Esophagus squamous epithelium (tissue), 5 donors: ENCODE measurements at regions not wholly inside any gene's neighbourhood (a gene's known extent, or its start where the extent isn't known, plus 50 kb on each side); places are given as distances from the start of the nearest gene placed in this dataset.
A peak's percentile ranks its signal among the peaks of the same experiment; 100 is the strongest.

Experiments
- DNase-seq: peaks from one replicate; lab custom pipeline; 2025; lab: John Stamatoyannopoulos, UW
- H3K27ac ChIP-seq, 4 donors: fragments of 200-600 bp; sonication (generic); one replicate each; pipeline ENCODE4 v1.5.1; 2016 to 2019; ENCODE audit warnings: mild to moderate bottlenecking in 1 of 4
- H3K27me3 ChIP-seq, 4 donors: fragments of 200-600 bp; sonication (generic); 1 replicate in 3 of 4; 2 replicates in 1 of 4; pipeline versions ENCODE4 v1.5.1 to v1.6.0; 2017 to 2021; ENCODE audit warnings: antibody characterized with exemption in 1 of 4
- H3K36me3 ChIP-seq, 3 donors: fragments of 200-600 bp; sonication (generic); one replicate each; pipeline ENCODE4 v1.5.1; 2016 to 2019
- H3K4me1 ChIP-seq, 3 donors: fragments of 200-600 bp; sonication (generic); one replicate each; pipeline ENCODE4 v1.5.1; 2017 to 2019
- H3K4me3 ChIP-seq, 4 donors: fragments of 200-600 bp; sonication (generic); 1 replicate in 3 of 4; 2 replicates in 1 of 4; pipeline ENCODE4 v1.5.1; 2016 to 2019; ENCODE audit warnings: mild to moderate bottlenecking in 2 of 4, moderate library complexity in 1 of 4
- H3K9me3 ChIP-seq, 3 donors: fragments of 200-600 bp; sonication (generic); one replicate each; pipeline ENCODE4 v1.5.1; 2016 to 2019
- CTCF ChIP-seq, 6 experiments: fragments of 450-650 bp in 4 of 6; fragments of 200-600 bp in 2 of 6; sonication (generic) in 2 of 6; IDR thresholded peaks; one replicate each; pipeline ENCODE4 v1.5.1; 2016 to 2019; ENCODE audit warnings: antibody characterized with exemption in 6 of 6, mild to moderate bottlenecking in 4 of 6, moderate library complexity in 4 of 6
- POLR2A ChIP-seq, 4 donors: fragments of 450-650 bp; IDR thresholded peaks; one replicate each; pipeline ENCODE4 v1.6.1; 2017; ENCODE audit warnings: antibody characterized with exemption in 4 of 4, mild to moderate bottlenecking in 4 of 4, moderate library complexity in 3 of 4
- WGBS, 2 donors: methylation state at CpG; one replicate each; pipeline ENCODE4 v1.1.5; 2018; 5-methylcytosine and 5-hydroxymethylcytosine counted together
- intact Hi-C: fragments of 100-400 bp; cut with DNase I; formaldehyde crosslinking; loops from one replicate; pipeline ENCODE4 v1.15.0; 2022
- donor health status: DM: yes; HTN: yes; CAD: no.

- intact Hi-C loops, result no loop called here
- DNase-seq, result no peak
- no peak overlapping the region for H3K4me3 ChIP-seq
Observed at GRCh38 chr4:15327311-15328298, 100.2 kb upstream of the C1QTNF7 start.

GRCh38 chr4:15331930-15332329, 95.9 kb upstream of the C1QTNF7 start:
- no peak for TF ChIP-seq CTCF (IDR thresholded peaks at IDR 0.05)
- TF ChIP-seq POLR2A (IDR thresholded peaks at IDR 0.05), result no peak
- DNase-seq, result no peak
- Histone ChIP-seq H3K4me1 (peaks cover 0 to 4% (median 4%) of the 10 kb centered on the region in 3 donors), H3K27ac (no peak overlapping the region), H3K36me3 (no peaks in the 10 kb centered on the region), H3K9me3 (no peaks in the 10 kb centered on the region), H3K4me3 (no peak overlapping the region), H3K27me3 (peaks cover 0 to 3% (median 0%) of the 10 kb centered on the region in 4 donors)
- intact Hi-C loops, result no loop called here
- 39 to 40% methylated on average over 3 of the region's 3 CpGs for WGBS, 2 donors

More at GRCh38 chr4:15327311-15328298, 100.2 kb upstream of the C1QTNF7 start:
- WGBS, 2 donors, result 48 to 64% methylated on average over 6 to 7 of the region's 7 CpGs
- peaks cover 0 to 4% (median 0%) of the 10 kb centered on the region in 3 donors for H3K4me1 ChIP-seq
- H3K9me3 ChIP-seq, result no peaks in the 10 kb centered on the region
- peaks cover 0 to 3% (median 0%) of the 10 kb centered on the region in 4 donors for H3K27me3 ChIP-seq
- no peaks in the 10 kb centered on the region for H3K36me3 ChIP-seq
- no peak for TF ChIP-seq POLR2A (IDR thresholded peaks at IDR 0.05)
- TF ChIP-seq CTCF (IDR thresholded peaks at IDR 0.05), result no peak
- H3K27ac ChIP-seq, result peak overlapping the region in 2 of 4 donors; percentile 50 to 66

- intact Hi-C loops, result no loop called here
- Histone ChIP-seq H3K9me3 (no peaks in the 10 kb centered on the region), H3K4me3 (no peak overlapping the region), H3K4me1 (peaks cover 0 to 4% (median 4%) of the 10 kb centered on the region in 3 donors), H3K36me3 (no peaks in the 10 kb centered on the region), H3K27ac (no peak overlapping the region), H3K27me3 (peaks cover 0 to 3% (median 0%) of the 10 kb centered on the region in 4 donors)
- 56 to 58% methylated on average over 4 of the region's 4 CpGs for WGBS, 2 donors
- DNase-seq, result no peak
- no peak for TF ChIP-seq POLR2A (IDR thresholded peaks at IDR 0.05)
- no peak for TF ChIP-seq CTCF (IDR thresholded peaks at IDR 0.05)
Observed at GRCh38 chr4:15332377-15332776, 95.5 kb upstream of the C1QTNF7 start.

GRCh38 chr4:15333692-15334633, 93.9 kb upstream of the C1QTNF7 start:
- 64 to 71% methylated on average over 3 of the region's 3 CpGs for WGBS, 2 donors
- H3K4me1 ChIP-seq, result peaks cover 0 to 4% (median 0%) of the 10 kb centered on the region in 3 donors
- no peak overlapping the region for H3K27ac ChIP-seq
- H3K36me3 ChIP-seq, result no peaks in the 10 kb centered on the region
- TF ChIP-seq CTCF (IDR thresholded peaks at IDR 0.05) (no peak), POLR2A (IDR thresholded peaks at IDR 0.05) (no peak)
- H3K27me3 ChIP-seq, result no peaks in the 10 kb centered on the region
- H3K9me3 ChIP-seq, result no peaks in the 10 kb centered on the region
- no peak for DNase-seq
- no peak overlapping the region for H3K4me3 ChIP-seq
- intact Hi-C loops, result no loop called here
